Neural progenitor cell (in vitro differentiated cells): ENCODE measurements at regions not wholly inside any gene's neighbourhood (a gene's known extent, or its start where the extent isn't known, plus 50 kb on each side); places are given as distances from the start of the nearest gene placed in this dataset.

Experiments used
- DNase-seq: peaks from one replicate; pipeline ENCODE4 v3.0.0-alpha.2; 2016; ENCODE audit warnings: low spot score
- H2AFZ ChIP-seq: fragments of 200-600 bp; sonication (generic); replicated peaks from 2 replicates; pipeline ENCODE4 v1.6.1; 2016; ENCODE audit warnings: antibody characterized with exemption
- H3F3A ChIP-seq: fragments of 200-600 bp; sonication (generic); 2 replicates; pipeline ENCODE4 v1.6.1; 2016; ENCODE audit warnings: antibody characterized with exemption, low read depth
- H3K27ac ChIP-seq: fragments of 200-600 bp; sonication (generic); 2 replicates; pipeline ENCODE4 v1.5.1; 2016; ENCODE audit warnings: mild to moderate bottlenecking
- H3K27me3 ChIP-seq: fragments of 200-600 bp; sonication (generic); 2 replicates; pipeline ENCODE4 v1.6.1; 2016; ENCODE audit warnings: mild to moderate bottlenecking, moderate library complexity
- H3K36me3 ChIP-seq: fragments of 200-600 bp; sonication (generic); 2 replicates; pipeline ENCODE4 v1.5.1; 2016
- H3K4me1 ChIP-seq: fragments of 200-600 bp; sonication (generic); 2 replicates; pipeline ENCODE4 v1.6.1; 2016; ENCODE audit warnings: mixed run types
- H3K4me2 ChIP-seq: fragments of 200-600 bp; sonication (generic); 2 replicates; pipeline ENCODE4 v1.6.1; 2016
- H3K4me3 ChIP-seq: fragments of 200-600 bp; sonication (generic); 2 replicates; pipeline ENCODE4 v1.5.1; 2016
- H3K79me2 ChIP-seq: fragments of 200-600 bp; sonication (generic); 2 replicates; pipeline ENCODE4 v1.6.1; 2016; ENCODE audit warnings: low read depth
- H3K9ac ChIP-seq: fragments of 200-600 bp; sonication (generic); 2 replicates; pipeline ENCODE4 v1.6.1; 2016
- H3K9me3 ChIP-seq: fragments of 200-600 bp; sonication (generic); 2 replicates; pipeline ENCODE4 v1.5.1; 2016; ENCODE audit warnings: low read depth
- H4K20me1 ChIP-seq: fragments of 200-600 bp; sonication (generic); 2 replicates; pipeline ENCODE4 v1.6.1; 2016; ENCODE audit warnings: low read depth
- H3K27ac Mint-ChIP-seq: 3 replicates; pipeline ENCODE4 v1.8.0; 2021; ENCODE audit warnings: mixed read lengths
- H3K27me3 Mint-ChIP-seq: 2 replicates; pipeline ENCODE4 v1.8.0; 2022; ENCODE audit warnings: low read depth, mild to moderate bottlenecking, inconsistent platforms, moderate library complexity, mixed read lengths; ENCODE audit not compliant: insufficient read depth
- H3K36me3 Mint-ChIP-seq: 3 replicates; pipeline ENCODE4 v1.8.0; 2021; ENCODE audit warnings: mixed read lengths
- H3K4me1 Mint-ChIP-seq: 3 replicates; pipeline ENCODE4 v1.8.0; 2021; ENCODE audit warnings: mixed read lengths
- H3K4me3 Mint-ChIP-seq: 3 replicates; pipeline ENCODE4 v1.8.0; 2021; ENCODE audit warnings: mild to moderate bottlenecking, moderate library complexity, mixed read lengths
- H3K9me3 Mint-ChIP-seq: 3 replicates; pipeline ENCODE4 v1.8.0; 2020; ENCODE audit warnings: mixed read lengths
- EZH2 ChIP-seq: fragments of 200-600 bp; sonication (generic); IDR thresholded peaks from 2 replicates; pipeline ENCODE4 v1.6.1; 2017; ENCODE audit warnings: antibody characterized with exemption, mild to moderate bottlenecking, moderate library complexity
- EZH2phosphoT487 ChIP-seq: fragments of 200-600 bp; sonication (generic); IDR thresholded peaks from 2 replicates; pipeline ENCODE4 v1.6.1; 2017; ENCODE audit warnings: antibody characterized with exemption
- TF ChIP-seq, protein P1 (sequence below): fragments of 200-600 bp; sonication (generic); IDR thresholded peaks from 2 replicates; pipeline ENCODE4 v1.5.1; 2017; ENCODE audit warnings: antibody characterized with exemption, mild to moderate bottlenecking

DNA sequence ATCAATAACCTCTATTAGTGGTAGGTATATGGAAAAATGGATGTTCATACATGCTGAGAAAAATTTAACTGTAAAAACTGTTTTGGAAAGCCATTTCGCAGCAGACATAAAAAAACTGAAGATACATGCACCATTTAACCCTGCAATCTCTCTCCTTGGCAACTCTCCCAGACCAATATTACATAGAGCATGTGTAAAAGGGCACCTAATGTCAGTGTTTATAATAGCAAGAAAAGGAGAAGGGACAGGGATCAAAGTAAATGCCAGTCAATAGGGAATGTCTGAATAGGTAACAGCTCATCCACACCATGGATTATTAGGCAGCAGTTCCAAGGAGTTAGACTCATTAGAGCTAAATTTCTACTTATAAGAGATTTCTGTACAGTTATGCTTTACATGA lies 77.2 kb downstream of the BTG1 start:
- H3K4me3 ChIP-seq, result no peak overlapping the region
- H3K4me3 Mint-ChIP-seq, result no peak overlapping the region
- H3K27me3 Mint-ChIP-seq, result no peaks in the 10 kb centered on the region
- H3K36me3 Mint-ChIP-seq, result no peaks in the 10 kb centered on the region
- no peak for DNase-seq
- no peaks in the 10 kb centered on the region for H3K9me3 ChIP-seq
- H3K4me1 Mint-ChIP-seq, result peaks cover 3% of the 10 kb centered on the region
- no peaks in the 10 kb centered on the region for H3F3A ChIP-seq
- H3K4me1 ChIP-seq, result peaks cover 3% of the 10 kb centered on the region
- TF ChIP-seq, protein P1, sequence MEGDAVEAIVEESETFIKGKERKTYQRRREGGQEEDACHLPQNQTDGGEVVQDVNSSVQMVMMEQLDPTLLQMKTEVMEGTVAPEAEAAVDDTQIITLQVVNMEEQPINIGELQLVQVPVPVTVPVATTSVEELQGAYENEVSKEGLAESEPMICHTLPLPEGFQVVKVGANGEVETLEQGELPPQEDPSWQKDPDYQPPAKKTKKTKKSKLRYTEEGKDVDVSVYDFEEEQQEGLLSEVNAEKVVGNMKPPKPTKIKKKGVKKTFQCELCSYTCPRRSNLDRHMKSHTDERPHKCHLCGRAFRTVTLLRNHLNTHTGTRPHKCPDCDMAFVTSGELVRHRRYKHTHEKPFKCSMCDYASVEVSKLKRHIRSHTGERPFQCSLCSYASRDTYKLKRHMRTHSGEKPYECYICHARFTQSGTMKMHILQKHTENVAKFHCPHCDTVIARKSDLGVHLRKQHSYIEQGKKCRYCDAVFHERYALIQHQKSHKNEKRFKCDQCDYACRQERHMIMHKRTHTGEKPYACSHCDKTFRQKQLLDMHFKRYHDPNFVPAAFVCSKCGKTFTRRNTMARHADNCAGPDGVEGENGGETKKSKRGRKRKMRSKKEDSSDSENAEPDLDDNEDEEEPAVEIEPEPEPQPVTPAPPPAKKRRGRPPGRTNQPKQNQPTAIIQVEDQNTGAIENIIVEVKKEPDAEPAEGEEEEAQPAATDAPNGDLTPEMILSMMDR, result no peak
- TF ChIP-seq EZH2phosphoT487 (no peak), EZH2 (no peak)
- no peaks in the 10 kb centered on the region for H3K36me3 ChIP-seq
- no peak overlapping the region for H2AFZ ChIP-seq
- no peak overlapping the region for H3K27ac Mint-ChIP-seq
- H3K27ac ChIP-seq, result no peak overlapping the region
- no peak overlapping the region for H3K9ac ChIP-seq
- no peaks in the 10 kb centered on the region for H3K27me3 ChIP-seq
- H3K9me3 Mint-ChIP-seq, result peaks cover 4% of the 10 kb centered on the region
- no peak overlapping the region for H3K4me2 ChIP-seq
- no peaks in the 10 kb centered on the region for H3K79me2 ChIP-seq
- no peaks in the 10 kb centered on the region for H4K20me1 ChIP-seq

DNA sequence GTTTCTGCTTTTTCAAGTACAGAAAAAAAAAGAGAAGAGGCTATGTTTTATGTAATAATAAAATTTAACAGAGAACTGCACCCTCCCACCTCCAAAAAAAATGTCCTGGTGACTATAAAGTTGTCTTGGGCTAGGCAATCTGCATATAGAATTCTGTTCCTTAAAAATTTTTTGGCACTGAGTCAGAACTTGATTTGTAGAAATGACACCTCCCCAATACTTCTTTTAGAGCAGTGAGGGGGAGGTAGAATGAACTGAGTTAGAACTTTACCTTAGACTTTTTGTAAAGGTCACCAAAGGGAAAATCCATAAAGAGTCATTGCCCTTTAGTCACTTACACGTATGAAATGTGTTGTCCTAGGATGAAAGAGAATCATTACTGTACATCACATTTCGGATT lies 80.0 kb downstream of the BTG1 start:
- Mint-ChIP-seq H3K27ac (no peak overlapping the region), H3K4me1 (peaks cover 11% of the 10 kb centered on the region), H3K36me3 (no peaks in the 10 kb centered on the region), H3K4me3 (no peak overlapping the region), H3K9me3 (no peaks in the 10 kb centered on the region), H3K27me3 (no peaks in the 10 kb centered on the region)
- peaks cover 10% of the 10 kb centered on the region for H3F3A ChIP-seq
- H3K4me2 ChIP-seq, result no peak overlapping the region
- H4K20me1 ChIP-seq, result no peaks in the 10 kb centered on the region
- no peaks in the 10 kb centered on the region for H3K36me3 ChIP-seq
- no peaks in the 10 kb centered on the region for H3K27me3 ChIP-seq
- no peak for DNase-seq
- no peak for TF ChIP-seq EZH2phosphoT487
- TF ChIP-seq, protein P1, result no peak
- TF ChIP-seq EZH2, result no peak
- H3K4me3 ChIP-seq, result no peak overlapping the region
- H3K4me1 ChIP-seq, result peaks cover 14% of the 10 kb centered on the region
- H3K27ac ChIP-seq, result no peak overlapping the region
- no peak overlapping the region for H2AFZ ChIP-seq
- H3K79me2 ChIP-seq, result no peaks in the 10 kb centered on the region
- no peak overlapping the region for H3K9ac ChIP-seq
- no peaks in the 10 kb centered on the region for H3K9me3 ChIP-seq

DNA sequence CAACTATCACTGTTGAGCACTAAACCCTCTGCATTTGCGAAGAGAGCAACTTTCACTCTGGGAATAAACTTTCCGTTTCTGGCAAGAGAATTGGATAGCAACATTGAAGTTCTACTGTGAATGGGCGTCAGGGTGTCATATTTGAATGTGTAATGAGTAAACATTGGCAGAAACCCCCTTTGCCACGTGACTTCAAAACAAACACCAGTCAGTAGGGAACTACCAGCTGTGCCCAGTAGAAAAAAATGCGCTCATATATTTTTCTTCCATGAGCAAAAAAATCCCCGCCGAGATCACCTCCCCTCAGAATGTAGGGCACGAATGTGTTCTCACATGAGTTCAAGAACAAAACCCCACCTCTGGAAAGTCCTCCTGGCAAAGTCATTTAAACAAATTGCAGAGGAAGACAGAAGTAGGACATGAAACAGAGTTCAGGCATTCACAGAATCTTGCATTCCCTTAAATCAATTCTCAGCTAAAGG lies 80.6 kb downstream of the BTG1 start:
- no peak for TF ChIP-seq EZH2phosphoT487
- TF ChIP-seq, protein P1, result no peak
- no peak for TF ChIP-seq EZH2
- no peak overlapping the region for H3K27ac Mint-ChIP-seq
- H3K4me3 Mint-ChIP-seq, result no peak overlapping the region
- no peaks in the 10 kb centered on the region for H3K36me3 Mint-ChIP-seq
- no peak overlapping the region for H3K4me3 ChIP-seq
- peaks cover 11% of the 10 kb centered on the region for H3K4me1 Mint-ChIP-seq
- no peak overlapping the region for H2AFZ ChIP-seq
- H3K9me3 ChIP-seq, result no peaks in the 10 kb centered on the region
- H3K4me1 ChIP-seq, result peaks cover 14% of the 10 kb centered on the region
- H3K36me3 ChIP-seq, result no peaks in the 10 kb centered on the region
- no peaks in the 10 kb centered on the region for H3K79me2 ChIP-seq
- no peak overlapping the region for H3K4me2 ChIP-seq
- H3K27me3 Mint-ChIP-seq, result no peaks in the 10 kb centered on the region
- H3K9ac ChIP-seq, result no peak overlapping the region
- DNase-seq, result no peak
- no peaks in the 10 kb centered on the region for H4K20me1 ChIP-seq
- H3K27ac ChIP-seq, result no peak overlapping the region
- no peaks in the 10 kb centered on the region for H3K27me3 ChIP-seq
- peaks cover 10% of the 10 kb centered on the region for H3F3A ChIP-seq
- H3K9me3 Mint-ChIP-seq, result no peaks in the 10 kb centered on the region

DNA sequence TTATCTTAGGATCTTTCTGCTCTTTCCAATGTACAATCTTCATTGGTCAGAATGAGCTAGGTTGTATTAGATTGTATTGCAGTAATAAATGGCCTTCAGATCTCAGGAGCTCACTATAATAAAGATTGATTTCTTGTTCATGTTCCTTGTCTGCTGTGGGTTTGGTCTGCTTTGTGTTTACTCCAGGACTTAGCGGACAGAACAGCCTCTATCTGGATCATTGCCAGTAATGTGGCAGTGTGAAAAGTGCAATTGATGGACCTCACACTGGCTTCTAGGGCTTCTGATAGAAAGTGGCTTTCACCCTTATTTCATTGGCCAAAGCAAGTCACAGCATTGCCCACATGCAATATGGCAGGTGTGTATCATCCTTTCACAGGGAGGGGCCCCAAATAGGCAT lies 81.2 kb downstream of the BTG1 start:
- Mint-ChIP-seq H3K4me3 (no peak overlapping the region), H3K9me3 (no peaks in the 10 kb centered on the region), H3K27ac (no peak overlapping the region), H3K27me3 (no peaks in the 10 kb centered on the region), H3K4me1 (peaks cover 11% of the 10 kb centered on the region), H3K36me3 (no peaks in the 10 kb centered on the region)
- H3K27me3 ChIP-seq, result no peaks in the 10 kb centered on the region
- TF ChIP-seq, protein P1, result no peak
- TF ChIP-seq EZH2phosphoT487, result no peak
- no peak for TF ChIP-seq EZH2
- no peaks in the 10 kb centered on the region for H3K9me3 ChIP-seq
- H3K4me2 ChIP-seq, result no peak overlapping the region
- peaks cover 14% of the 10 kb centered on the region for H3K4me1 ChIP-seq
- H3K36me3 ChIP-seq, result no peaks in the 10 kb centered on the region
- DNase-seq, result no peak
- no peak overlapping the region for H3K9ac ChIP-seq
- H3K27ac ChIP-seq, result no peak overlapping the region
- H3F3A ChIP-seq, result peaks cover 10% of the 10 kb centered on the region
- no peaks in the 10 kb centered on the region for H3K79me2 ChIP-seq
- no peak overlapping the region for H3K4me3 ChIP-seq
- H4K20me1 ChIP-seq, result no peaks in the 10 kb centered on the region
- no peak overlapping the region for H2AFZ ChIP-seq
